GDM1 (cell line): ENCODE measurements at regions not wholly inside any gene's neighbourhood (a gene's known extent, or its start where the extent isn't known, plus 50 kb on each side); places are given as distances from the start of the nearest gene placed in this dataset.

Experiments used
- DNase-seq: peaks from one replicate; lab custom pipeline; 2025; lab: John Stamatoyannopoulos, UW

DNA sequence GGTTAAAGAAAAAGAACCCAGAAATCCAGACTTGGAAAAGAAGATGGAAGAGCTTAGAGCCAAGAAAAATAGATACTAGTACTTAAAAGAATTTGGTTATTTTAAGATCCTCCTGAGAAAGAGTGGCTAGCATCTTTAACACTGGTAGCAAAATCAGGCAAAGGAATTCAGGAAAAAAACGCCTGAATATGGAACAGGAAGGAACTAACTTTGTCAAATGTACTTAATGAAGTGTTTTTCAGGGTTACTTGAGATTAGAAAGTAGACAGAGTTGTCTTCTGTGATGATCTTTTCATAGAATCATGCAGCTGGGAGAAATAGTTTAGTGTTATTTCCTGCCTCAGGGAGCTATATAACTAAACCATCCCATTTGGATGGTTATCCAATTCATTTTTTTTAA lies 50.8 kb upstream of the SASH1 start:
- DNase-seq = no peak
